ENCODE measurements at regions not wholly inside any gene's neighbourhood (a gene's known extent, or its start where the extent isn't known, plus 50 kb on each side); places are given as distances from the start of the nearest gene placed in this dataset.

DNA sequence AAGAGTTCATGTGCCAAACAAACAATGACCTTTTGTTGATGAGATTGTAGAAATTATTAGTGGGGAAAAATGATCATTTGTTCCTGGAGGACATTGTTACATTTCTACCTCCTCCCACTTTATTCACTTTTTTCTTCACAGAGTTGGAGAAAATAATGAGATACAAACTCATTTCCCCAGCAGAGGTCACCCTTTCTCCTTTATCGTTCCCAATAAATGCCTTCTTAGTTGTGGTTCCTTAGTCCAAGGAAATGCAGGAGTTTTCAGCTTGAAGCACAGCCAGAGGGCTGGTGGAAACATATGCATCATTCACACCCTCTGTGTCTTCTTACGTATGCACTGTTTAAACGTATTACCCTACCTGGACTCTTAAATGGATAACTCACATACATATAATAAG lies 108.8 kb downstream of the SLC4A3 start:
- Histone ChIP-seq H4K20me1 (ENCODE audit: insufficient read depth, low read length, poor library complexity, severe bottlenecking) (no peaks in the 10 kb centered on the region), H3K4me3 (ENCODE audit: low read length, poor library complexity, severe bottlenecking) (no peak overlapping the region), H3K9me3 (ENCODE audit: insufficient read depth, low read depth, low read length) (no peaks in the 10 kb centered on the region), H3K27me3 (ENCODE audit: insufficient read depth, low read length, poor library complexity, severe bottlenecking) (no peaks in the 10 kb centered on the region), H3K9ac (ENCODE audit: low read depth, low read length, poor library complexity, severe bottlenecking) (no peak overlapping the region), H3K4me2 (ENCODE audit: low read depth, low read length, poor library complexity, severe bottlenecking) (no peak overlapping the region), H3F3A (ENCODE audit: low read depth) (no peaks in the 10 kb centered on the region), H3K79me2 (ENCODE audit: insufficient read depth, low read length) (no peaks in the 10 kb centered on the region), H3K9me2 (replicated peaks; ENCODE audit: low read depth, low read length) (no peaks in the 10 kb centered on the region), H2AFZ (ENCODE audit: low read length) (no peak overlapping the region), H3K4me1 (ENCODE audit: insufficient read depth, low read length, poor library complexity, severe bottlenecking) (no peaks in the 10 kb centered on the region), H3K36me3 (ENCODE audit: insufficient read depth, low read length) (no peaks in the 10 kb centered on the region)
- TF ChIP-seq CTCF (conservative IDR thresholded peaks at IDR 0.05; ENCODE audit: low read length) (peak; percentile 77), EZH2phosphoT487 (IDR thresholded peaks at IDR 0.05; ENCODE audit: borderline replicate concordance) (no peak)

GRCh38 chr2:219737270-219737691 lies 109.9 kb downstream of the SLC4A3 start:
- Histone ChIP-seq H2AFZ (ENCODE audit: low read length) (no peak overlapping the region), H3K9ac (ENCODE audit: low read depth, low read length, poor library complexity, severe bottlenecking) (no peak overlapping the region), H4K20me1 (ENCODE audit: insufficient read depth, low read length, poor library complexity, severe bottlenecking) (no peaks in the 10 kb centered on the region), H3K79me2 (ENCODE audit: insufficient read depth, low read length) (no peaks in the 10 kb centered on the region), H3K36me3 (ENCODE audit: insufficient read depth, low read length) (no peaks in the 10 kb centered on the region), H3F3A (ENCODE audit: low read depth) (no peaks in the 10 kb centered on the region), H3K4me3 (ENCODE audit: low read length, poor library complexity, severe bottlenecking) (no peak overlapping the region), H3K9me2 (replicated peaks; ENCODE audit: low read depth, low read length) (no peaks in the 10 kb centered on the region), H3K4me1 (ENCODE audit: insufficient read depth, low read length, poor library complexity, severe bottlenecking) (no peaks in the 10 kb centered on the region), H3K4me2 (ENCODE audit: low read depth, low read length, poor library complexity, severe bottlenecking) (no peak overlapping the region), H3K27me3 (ENCODE audit: insufficient read depth, low read length, poor library complexity, severe bottlenecking) (no peaks in the 10 kb centered on the region), H3K9me3 (ENCODE audit: insufficient read depth, low read depth, low read length) (no peaks in the 10 kb centered on the region)
- peak; percentile 56 for TF ChIP-seq CTCF (conservative IDR thresholded peaks at IDR 0.05; ENCODE audit: low read length)
- TF ChIP-seq EZH2phosphoT487 (IDR thresholded peaks at IDR 0.05; ENCODE audit: borderline replicate concordance), result no peak

GRCh38 chr2:219739066-219739465 lies 111.6 kb downstream of the SLC4A3 start:
- Histone ChIP-seq H3K9me3 (ENCODE audit: insufficient read depth, low read depth, low read length) (no peaks in the 10 kb centered on the region), H3K4me2 (ENCODE audit: low read depth, low read length, poor library complexity, severe bottlenecking) (no peak overlapping the region), H3F3A (ENCODE audit: low read depth) (no peaks in the 10 kb centered on the region), H3K9me2 (replicated peaks; ENCODE audit: low read depth, low read length) (no peaks in the 10 kb centered on the region), H3K4me1 (ENCODE audit: insufficient read depth, low read length, poor library complexity, severe bottlenecking) (no peaks in the 10 kb centered on the region), H3K27me3 (ENCODE audit: insufficient read depth, low read length, poor library complexity, severe bottlenecking) (no peaks in the 10 kb centered on the region), H3K9ac (ENCODE audit: low read depth, low read length, poor library complexity, severe bottlenecking) (no peak overlapping the region), H3K36me3 (ENCODE audit: insufficient read depth, low read length) (no peaks in the 10 kb centered on the region), H4K20me1 (ENCODE audit: insufficient read depth, low read length, poor library complexity, severe bottlenecking) (no peaks in the 10 kb centered on the region), H3K4me3 (ENCODE audit: low read length, poor library complexity, severe bottlenecking) (no peak overlapping the region), H3K79me2 (ENCODE audit: insufficient read depth, low read length) (no peaks in the 10 kb centered on the region), H2AFZ (ENCODE audit: low read length) (no peak overlapping the region)
- TF ChIP-seq EZH2phosphoT487 (IDR thresholded peaks at IDR 0.05; ENCODE audit: borderline replicate concordance), result no peak
- no peak for TF ChIP-seq CTCF (conservative IDR thresholded peaks at IDR 0.05; ENCODE audit: low read length)

Data from Loucy (cell line).